Cerebellar nuclear complex (tissue), 1 donor: ENCODE measurements at regions not wholly inside any gene's neighbourhood (a gene's known extent, or its start where the extent isn't known, plus 50 kb on each side); places are given as distances from the start of the nearest gene placed in this dataset.
"Not testable (repeated sequence)": the region's sequence is repeated elsewhere in the genome, so short reads cannot be mapped to it uniquely, and the experiment has no call there.

Experiments
- DNase-seq, 2 experiments: peaks; one replicate each; lab custom pipeline; 2025; lab: John Stamatoyannopoulos, UW

DNA sequence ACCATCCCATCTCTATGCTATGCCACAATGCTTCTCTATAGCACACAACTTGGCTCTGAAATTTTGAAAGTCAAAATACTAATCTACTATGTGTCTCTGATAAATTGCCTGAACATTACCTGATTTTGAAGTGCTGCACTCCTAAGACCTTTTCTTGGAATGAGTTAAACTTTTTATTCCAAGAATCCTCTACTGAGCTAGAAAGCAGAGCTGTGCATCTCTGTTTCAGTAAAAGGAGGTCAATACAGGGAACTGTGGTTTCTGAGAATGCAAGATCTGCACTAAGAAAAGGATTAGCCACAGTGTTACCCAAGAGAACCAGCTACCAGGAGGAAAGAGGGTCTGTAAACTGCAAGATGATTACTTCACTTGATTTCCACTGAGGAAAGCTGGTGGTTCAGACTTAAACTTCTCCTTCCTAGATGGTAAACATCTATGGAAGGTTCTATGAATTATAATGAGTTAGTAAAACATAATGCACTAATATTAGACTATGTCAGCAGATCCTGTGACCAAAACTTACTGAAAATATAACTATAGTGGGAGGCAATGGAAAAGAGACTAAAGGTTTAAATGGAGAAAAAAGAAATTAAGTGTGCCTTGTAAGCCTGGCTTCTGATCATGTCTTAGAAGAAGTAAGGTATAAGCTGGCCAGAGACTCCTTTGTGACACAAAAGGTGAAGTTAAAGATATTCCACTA is 588.0 kb upstream of the DEFB115 start:
- not testable (repeated sequence) for DNase-seq

DNA sequence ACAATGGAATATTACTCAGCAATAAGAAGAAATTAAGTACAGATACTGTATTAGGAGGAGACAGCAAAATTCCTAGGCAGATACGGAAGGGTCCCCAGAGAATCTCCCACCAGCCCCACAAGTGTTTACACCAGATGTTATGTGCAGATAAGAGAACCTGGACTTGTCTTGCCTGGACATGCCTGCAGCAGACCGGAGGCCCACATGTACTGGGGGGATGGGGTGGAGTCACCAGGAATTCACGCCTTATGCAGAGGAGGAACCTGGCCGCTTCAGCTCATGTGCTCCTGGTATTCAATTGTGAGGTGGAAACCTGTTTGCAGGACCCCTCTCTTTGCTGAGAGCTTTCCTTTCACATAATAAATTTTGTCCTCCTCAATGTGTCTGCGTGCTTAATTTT is 586.3 kb upstream of the DEFB115 start:
- not testable (repeated sequence) for DNase-seq

GRCh38 chr20:30675988-30676564 is 581.4 kb upstream of the DEFB115 start:
- DNase-seq = not testable (repeated sequence)

- DNase-seq = not testable (repeated sequence)
Measured at GRCh38 chr20:30682236-30682635, 575.2 kb upstream of the DEFB115 start.

DNA sequence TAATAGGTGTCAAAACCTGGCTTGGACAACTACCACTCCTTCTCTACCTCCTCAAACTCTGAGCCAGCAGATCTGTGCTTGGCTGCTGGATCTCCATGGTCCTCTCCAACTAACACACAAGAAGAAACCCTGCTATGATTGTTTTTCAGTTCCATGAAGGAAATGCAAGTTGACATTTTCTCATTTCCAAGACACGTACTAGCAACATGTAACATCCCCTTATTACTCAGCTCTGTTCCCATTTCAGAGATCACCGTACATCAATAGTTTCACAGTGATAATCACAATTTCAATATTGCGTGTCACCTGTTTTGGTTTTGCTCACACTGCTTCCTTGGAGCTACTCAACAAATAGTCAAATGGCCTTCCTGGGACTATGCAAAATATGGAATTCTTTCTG is 544.6 kb upstream of the DEFB115 start:
- DNase-seq = not testable (repeated sequence)

- not testable (repeated sequence) for DNase-seq
Measured at GRCh38 chr20:30719415-30720199, 537.9 kb upstream of the DEFB115 start.

- DNase-seq = not testable (repeated sequence)
Measured at GRCh38 chr20:30723511-30723910, 534.0 kb upstream of the DEFB115 start.

GRCh38 chr20:30723934-30724687 is 533.4 kb upstream of the DEFB115 start:
- DNase-seq = not testable (repeated sequence)

GRCh38 chr20:30724688-30725074 is 532.8 kb upstream of the DEFB115 start:
- DNase-seq = not testable (repeated sequence)

GRCh38 chr20:30725188-30725587 is 532.3 kb upstream of the DEFB115 start:
- DNase-seq = not testable (repeated sequence)

GRCh38 chr20:30728271-30728885 is 529.1 kb upstream of the DEFB115 start:
- DNase-seq = not testable (repeated sequence)
